ENCODE measurements at regions not wholly inside any gene's neighbourhood (a gene's known extent, or its start where the extent isn't known, plus 50 kb on each side); places are given as distances from the start of the nearest gene placed in this dataset.

- DNase-seq (ENCODE audit: low read depth in 4 of 4, low spot score in 3 of 4): no peak
Observed at GRCh38 chr4:138698641-138699040, 316.9 kb upstream of the NOCT start.

- DNase-seq (ENCODE audit: low read depth in 4 of 4, low spot score in 3 of 4): no peak
Observed at GRCh38 chr4:138697851-138698250, 317.7 kb upstream of the NOCT start.

- DNase-seq (ENCODE audit: low read depth in 4 of 4, low spot score in 3 of 4): no peak
Observed at GRCh38 chr4:138696771-138697170, 318.8 kb upstream of the NOCT start.

GRCh38 chr4:138696058-138696457 lies 319.5 kb upstream of the NOCT start:
- no peak for DNase-seq (ENCODE audit: low read depth in 4 of 4, low spot score in 3 of 4)

GRCh38 chr4:138693526-138693925 lies 322.1 kb upstream of the NOCT start:
- DNase-seq (ENCODE audit: low read depth in 4 of 4, low spot score in 3 of 4): no peak

GRCh38 chr4:138692411-138692810 lies 323.2 kb upstream of the NOCT start:
- DNase-seq (ENCODE audit: low read depth in 4 of 4, low spot score in 3 of 4): no peak

- no peak for DNase-seq (ENCODE audit: low read depth in 4 of 4, low spot score in 3 of 4)
Observed at GRCh38 chr4:138689593-138689992, 326.0 kb upstream of the NOCT start.

GRCh38 chr4:138689187-138689586 lies 326.4 kb upstream of the NOCT start:
- no peak for DNase-seq (ENCODE audit: low read depth in 4 of 4, low spot score in 3 of 4)

GRCh38 chr4:138688408-138689085 lies 327.0 kb upstream of the NOCT start:
- no peak for DNase-seq (ENCODE audit: low read depth in 4 of 4, low spot score in 3 of 4)

- DNase-seq (ENCODE audit: low read depth in 4 of 4, low spot score in 3 of 4): no peak
Observed at GRCh38 chr4:138686106-138686835, 329.3 kb upstream of the NOCT start.

GRCh38 chr4:138685316-138685715 lies 330.3 kb upstream of the NOCT start:
- DNase-seq (ENCODE audit: low read depth in 4 of 4, low spot score in 3 of 4): no peak

GRCh38 chr4:138680989-138681604 lies 334.5 kb upstream of the NOCT start:
- DNase-seq (ENCODE audit: low read depth in 4 of 4, low spot score in 3 of 4): peak; percentile 60 to 82 (median 73)

GRCh38 chr4:138680256-138680655 lies 335.3 kb upstream of the NOCT start:
- no peak for DNase-seq (ENCODE audit: low read depth in 4 of 4, low spot score in 3 of 4)

- DNase-seq (ENCODE audit: low read depth in 4 of 4, low spot score in 3 of 4): no peak
Observed at GRCh38 chr4:138678985-138679746, 336.4 kb upstream of the NOCT start.

- no peak for DNase-seq (ENCODE audit: low read depth in 4 of 4, low spot score in 3 of 4)
Observed at GRCh38 chr4:138677748-138678147, 337.8 kb upstream of the NOCT start.

- DNase-seq (ENCODE audit: low read depth in 4 of 4, low spot score in 3 of 4): no peak
Observed at GRCh38 chr4:138677212-138677611, 338.4 kb upstream of the NOCT start.

GRCh38 chr4:138675685-138676084 lies 339.9 kb upstream of the NOCT start:
- no peak for DNase-seq (ENCODE audit: low read depth in 4 of 4, low spot score in 3 of 4)

GRCh38 chr4:138674209-138674608 lies 341.4 kb upstream of the NOCT start:
- no peak for DNase-seq (ENCODE audit: low read depth in 4 of 4, low spot score in 3 of 4)

- DNase-seq (ENCODE audit: low read depth in 4 of 4, low spot score in 3 of 4): no peak
Observed at GRCh38 chr4:138673053-138673452, 342.5 kb upstream of the NOCT start.

GRCh38 chr4:138672393-138672976 lies 343.1 kb upstream of the NOCT start:
- DNase-seq (ENCODE audit: low read depth in 4 of 4, low spot score in 3 of 4): no peak

- no peak for DNase-seq (ENCODE audit: low read depth in 4 of 4, low spot score in 3 of 4)
Observed at GRCh38 chr4:138671606-138672084, 343.9 kb upstream of the NOCT start.
